ENCODE measurements at regions not wholly inside any gene's neighbourhood (a gene's known extent, or its start where the extent isn't known, plus 50 kb on each side); places are given as distances from the start of the nearest gene placed in this dataset.
"Not testable (repeated sequence)": the region's sequence is repeated elsewhere in the genome, so short reads cannot be mapped to it uniquely, and the experiment has no call there.

- DNase-seq (ENCODE audit: low read depth) = no peak
Measured at GRCh38 chrX:953879-954482, 258.5 kb downstream of the CRLF2 start.

- DNase-seq (ENCODE audit: low read depth) = no peak
Measured at GRCh38 chrX:952816-953215, 259.6 kb downstream of the CRLF2 start.

- DNase-seq (ENCODE audit: low read depth) = peak; percentile 2
Measured at GRCh38 chrX:947262-947661, 265.2 kb downstream of the CRLF2 start.

- DNase-seq (ENCODE audit: low read depth) = no peak
Measured at GRCh38 chrX:943035-943434, 269.4 kb downstream of the CRLF2 start.

- no peak for DNase-seq (ENCODE audit: low read depth)
Measured at GRCh38 chrX:940691-941090, 271.8 kb downstream of the CRLF2 start.

GRCh38 chrX:936979-937769, 275.3 kb downstream of the CRLF2 start:
- DNase-seq (ENCODE audit: low read depth) = no peak

GRCh38 chrX:933611-934010, 278.8 kb downstream of the CRLF2 start:
- DNase-seq (ENCODE audit: low read depth) = no peak

- DNase-seq (ENCODE audit: low read depth) = no peak
Measured at GRCh38 chrX:928606-929005, 283.8 kb downstream of the CRLF2 start.

GRCh38 chrX:926991-927390, 285.5 kb downstream of the CRLF2 start:
- no peak for DNase-seq (ENCODE audit: low read depth)

- DNase-seq (ENCODE audit: low read depth) = no peak
Measured at GRCh38 chrX:926070-926469, 286.4 kb downstream of the CRLF2 start.

- DNase-seq (ENCODE audit: low read depth) = no peak
Measured at GRCh38 chrX:925652-926061, 286.8 kb downstream of the CRLF2 start.

- no peak for DNase-seq (ENCODE audit: low read depth)
Measured at GRCh38 chrX:925094-925493, 287.4 kb downstream of the CRLF2 start.

GRCh38 chrX:924017-924416, 288.4 kb downstream of the CRLF2 start:
- no peak for DNase-seq (ENCODE audit: low read depth)

- peak; percentile 71 for DNase-seq (ENCODE audit: low read depth)
Measured at GRCh38 chrX:920234-920799, 289.7 kb downstream of the SHOX start.

GRCh38 chrX:916230-916599, 285.6 kb downstream of the SHOX start:
- DNase-seq (ENCODE audit: low read depth) = peak; percentile 6

GRCh38 chrX:915427-916229, 285.0 kb downstream of the SHOX start:
- no peak for DNase-seq (ENCODE audit: low read depth)

- DNase-seq (ENCODE audit: low read depth) = no peak
Measured at GRCh38 chrX:914206-914605, 283.6 kb downstream of the SHOX start.

GRCh38 chrX:912677-913076, 282.1 kb downstream of the SHOX start:
- DNase-seq (ENCODE audit: low read depth) = no peak

GRCh38 chrX:909068-909467, 278.5 kb downstream of the SHOX start:
- not testable (repeated sequence) for DNase-seq (ENCODE audit: low read depth)

- no peak for DNase-seq (ENCODE audit: low read depth)
Measured at GRCh38 chrX:906586-906985, 276.0 kb downstream of the SHOX start.

GRCh38 chrX:905848-906566, 275.4 kb downstream of the SHOX start:
- DNase-seq (ENCODE audit: low read depth) = peak; percentile 3

GRCh38 chrX:903116-903515, 272.5 kb downstream of the SHOX start:
- no peak for DNase-seq (ENCODE audit: low read depth)

Measured in stromal cell of bone marrow (primary cell).